Mesenchymal stem cell (in vitro differentiated cells and primary cell): ENCODE measurements at regions not wholly inside any gene's neighbourhood (a gene's known extent, or its start where the extent isn't known, plus 50 kb on each side); places are given as distances from the start of the nearest gene placed in this dataset.
"Not testable (repeated sequence)": the region's sequence is repeated elsewhere in the genome, so short reads cannot be mapped to it uniquely, and the experiment has no call there.

Experiments used
- DNase-seq: peaks from one replicate; pipeline ENCODE4 v3.0.0-alpha.2; 2013
- H2AFZ ChIP-seq: one replicate; pipeline ENCODE4 v1.6.1; 2013; ENCODE audit warnings: low read depth, mild to moderate bottlenecking, control low read depth, inconsistent platforms, low read length, moderate library complexity
- H2AK5ac ChIP-seq: 2 replicates; pipeline ENCODE4 v1.6.1; 2013; ENCODE audit warnings: low read length, moderate library complexity, mild to moderate bottlenecking, inconsistent platforms; ENCODE audit not compliant: severe bottlenecking
- H2BK120ac ChIP-seq: one replicate; pipeline ENCODE4 v1.6.1; 2013; ENCODE audit warnings: low read depth, mild to moderate bottlenecking, inconsistent platforms, low read length, moderate library complexity
- H2BK12ac ChIP-seq, 2 experiments: one replicate each; pipeline ENCODE4 v1.6.1; 2013; ENCODE audit warnings: inconsistent platforms in 2 of 2, low read length in 2 of 2, mild to moderate bottlenecking in 2 of 2, moderate library complexity in 2 of 2, control low read depth in 1 of 2
- H2BK15ac ChIP-seq: one replicate; pipeline ENCODE4 v1.6.1; 2013; ENCODE audit warnings: mild to moderate bottlenecking, low read depth, inconsistent platforms; ENCODE audit not compliant: poor library complexity, severe bottlenecking
- H2BK5ac ChIP-seq: 2 replicates; pipeline ENCODE4 v1.6.1; 2013; ENCODE audit warnings: low read depth, mild to moderate bottlenecking, low read length, control low read depth, inconsistent platforms; ENCODE audit not compliant: poor library complexity, severe bottlenecking
- H3K14ac ChIP-seq, 2 experiments: one replicate each; pipeline ENCODE4 v1.6.1; 2013; ENCODE audit warnings: inconsistent platforms in 2 of 2, low read length in 2 of 2, control low read depth in 1 of 2, mild to moderate bottlenecking in 1 of 2, moderate library complexity in 1 of 2
- H3K18ac ChIP-seq, 2 experiments: one replicate each; pipeline ENCODE4 v1.6.1; 2013; ENCODE audit warnings: inconsistent platforms in 2 of 2, low read length in 2 of 2, control low read depth in 1 of 2, low read depth in 1 of 2, mild to moderate bottlenecking in 1 of 2
- H3K23ac ChIP-seq, 2 experiments: one replicate each; pipeline ENCODE4 v1.6.1; 2013; ENCODE audit warnings: inconsistent platforms in 2 of 2, low read length in 2 of 2, mild to moderate bottlenecking in 2 of 2, moderate library complexity in 2 of 2, control low read depth in 1 of 2
- H3K27ac ChIP-seq: 2 replicates; pipeline ENCODE4 v1.5.1; 2013; ENCODE audit warnings: mild to moderate bottlenecking, moderate library complexity, low read length, control low read depth, inconsistent platforms; ENCODE audit not compliant: poor library complexity, severe bottlenecking
- H3K27me3 ChIP-seq, 2 experiments: 2 replicates each; pipeline versions ENCODE4 v1.6.1 to v1.7.0; 2013; ENCODE audit warnings: low read length in 2 of 2, mild to moderate bottlenecking in 2 of 2, moderate library complexity in 2 of 2, control low read depth in 1 of 2, inconsistent platforms in 1 of 2; ENCODE audit not compliant: control insufficient read depth in 1 of 2, insufficient read depth in 1 of 2
- H3K36me3 ChIP-seq, 2 experiments: 2 replicates each; pipeline versions ENCODE4 v1.6.1 to v1.7.0; 2013; ENCODE audit warnings: low read length in 2 of 2, control low read depth in 1 of 2, inconsistent platforms in 1 of 2, low read depth in 1 of 2, mild to moderate bottlenecking in 1 of 2; ENCODE audit not compliant: insufficient read depth in 2 of 2, control insufficient read depth in 1 of 2
- H3K4ac ChIP-seq, 2 experiments: one replicate each; pipeline ENCODE4 v1.6.1; 2013; ENCODE audit warnings: inconsistent platforms in 2 of 2, low read length in 2 of 2, mild to moderate bottlenecking in 2 of 2, moderate library complexity in 2 of 2, control low read depth in 1 of 2, low read depth in 1 of 2
- H3K4me1 ChIP-seq: 2 replicates; pipeline ENCODE4 v1.6.1; 2013; ENCODE audit warnings: low read depth, low read length, control low read depth; ENCODE audit not compliant: control insufficient read depth, insufficient read depth
- H3K4me2 ChIP-seq: 2 replicates; pipeline ENCODE4 v1.6.1; 2013; ENCODE audit warnings: low read length, mild to moderate bottlenecking, inconsistent platforms; ENCODE audit not compliant: poor library complexity, severe bottlenecking
- H3K4me3 ChIP-seq, 2 experiments: 2 replicates each; pipeline versions ENCODE4 v1.5.1 to v1.7.0; 2013; ENCODE audit warnings: low read length in 2 of 2, mild to moderate bottlenecking in 2 of 2, control low read depth in 1 of 2, low read depth in 1 of 2; ENCODE audit not compliant: insufficient read depth in 1 of 2
- H3K79me1 ChIP-seq: replicated peaks from 2 replicates; pipeline ENCODE4 v1.6.1; 2013; ENCODE audit warnings: mild to moderate bottlenecking, control low read depth, low read length, inconsistent platforms; ENCODE audit not compliant: poor library complexity, severe bottlenecking
- H3K9ac ChIP-seq: 2 replicates; pipeline ENCODE4 v1.7.0; 2013; ENCODE audit warnings: mild to moderate bottlenecking, low read length, moderate library complexity
- H3K9me3 ChIP-seq: 2 replicates; pipeline ENCODE4 v1.7.0; 2013; ENCODE audit warnings: mild to moderate bottlenecking, low read length; ENCODE audit not compliant: control insufficient read depth
- H4K8ac ChIP-seq: one replicate; pipeline ENCODE4 v1.6.1; 2013; ENCODE audit warnings: inconsistent platforms, mild to moderate bottlenecking, low read length, moderate library complexity
- H4K91ac ChIP-seq: one replicate; pipeline ENCODE4 v1.6.1; 2013; ENCODE audit warnings: mild to moderate bottlenecking, low read length, inconsistent platforms
- WGBS: methylation state at CpG from one replicate; pipeline ENCODE4 v1.1.7; 2013; ENCODE audit warnings: mixed read lengths; 5-methylcytosine and 5-hydroxymethylcytosine counted together

- Histone ChIP-seq H4K91ac (no peak overlapping the region), H3K27me3 (no peaks in the 10 kb centered on the region), H2BK120ac (no peak overlapping the region), H3K36me3 (no peaks in the 10 kb centered on the region), H3K4me1 (no peaks in the 10 kb centered on the region), H2AFZ (no peak overlapping the region), H3K9ac (no peak overlapping the region), H3K18ac (no peak overlapping the region), H3K9me3 (peaks cover 6% of the 10 kb centered on the region), H3K4me3 (no peak overlapping the region), H2BK15ac (no peak overlapping the region), H3K27ac (no peak overlapping the region), H3K79me1 (no peaks in the 10 kb centered on the region), H3K4me2 (no peak overlapping the region), H3K14ac (no peak overlapping the region), H2BK12ac (no peak overlapping the region), H3K23ac (no peak overlapping the region), H2BK5ac (no peak overlapping the region), H3K4ac (no peak overlapping the region), H4K8ac (no peak overlapping the region), H2AK5ac (no peak overlapping the region)
- DNase-seq, result no peak
- 80% methylated on average over 1 of the region's 1 CpG for WGBS
Measured at GRCh38 chr6:160818934-160819333, 116.9 kb downstream of the PLG start.

GRCh38 chr6:160820661-160821060, 118.6 kb downstream of the PLG start:
- H4K8ac ChIP-seq, H3K9ac ChIP-seq, H3K18ac ChIP-seq, H3K79me1 ChIP-seq, H3K36me3 ChIP-seq, H3K4me1 ChIP-seq, H2AK5ac ChIP-seq, DNase-seq, H3K4me2 ChIP-seq, H2BK5ac ChIP-seq, H3K23ac ChIP-seq, H3K14ac ChIP-seq, H2BK120ac ChIP-seq, H3K9me3 ChIP-seq, H2BK12ac ChIP-seq, H3K4me3 ChIP-seq, H3K4ac ChIP-seq, H2AFZ ChIP-seq, H3K27me3 ChIP-seq, H3K27ac ChIP-seq, H4K91ac ChIP-seq, H2BK15ac ChIP-seq: not testable (repeated sequence)
- 92% methylated on average over 8 of the region's 8 CpGs for whole genome bisulfite sequencing

- H3K9ac ChIP-seq, result no peak overlapping the region
- H3K14ac ChIP-seq, result no peak overlapping the region
- H4K8ac ChIP-seq, result no peak overlapping the region
Measured at GRCh38 chr6:160831739-160832138, 129.7 kb downstream of the PLG start.

GRCh38 chr6:160832422-160832821, 130.4 kb downstream of the PLG start:
- Histone ChIP-seq H3K14ac (no peak overlapping the region), H2AFZ (no peak overlapping the region), H3K4me2 (no peak overlapping the region), H4K8ac (no peak overlapping the region), H2BK12ac (no peak overlapping the region), H2BK5ac (no peak overlapping the region), H3K27me3 (no peaks in the 10 kb centered on the region), H3K27ac (no peak overlapping the region), H3K9me3 (no peaks in the 10 kb centered on the region), H4K91ac (no peak overlapping the region), H3K4me1 (no peaks in the 10 kb centered on the region), H3K4me3 (no peak overlapping the region), H3K36me3 (no peaks in the 10 kb centered on the region), H3K4ac (no peak overlapping the region), H2AK5ac (no peak overlapping the region), H2BK15ac (no peak overlapping the region), H3K9ac (no peak overlapping the region), H3K18ac (no peak overlapping the region), H3K79me1 (no peaks in the 10 kb centered on the region), H3K23ac (no peak overlapping the region), H2BK120ac (no peak overlapping the region)
- no CpG with 5 or more reads among the region's 2 CpGs for WGBS
- DNase-seq, result no peak

More at GRCh38 chr6:160831739-160832138, 129.7 kb downstream of the PLG start:
- Histone ChIP-seq H3K4me3 (no peak overlapping the region), H3K36me3 (no peaks in the 10 kb centered on the region), H3K27ac (no peak overlapping the region), H2BK5ac (no peak overlapping the region), H2AK5ac (no peak overlapping the region), H4K91ac (no peak overlapping the region), H3K4me2 (no peak overlapping the region), H2AFZ (no peak overlapping the region), H3K18ac (no peak overlapping the region), H2BK120ac (no peak overlapping the region), H3K4me1 (no peaks in the 10 kb centered on the region), H2BK12ac (no peak overlapping the region), H3K23ac (no peak overlapping the region), H3K27me3 (no peaks in the 10 kb centered on the region), H3K79me1 (no peaks in the 10 kb centered on the region), H3K9me3 (no peaks in the 10 kb centered on the region), H2BK15ac (no peak overlapping the region), H3K4ac (no peak overlapping the region)
- 44% methylated on average over 1 of the region's 1 CpG for WGBS
- DNase-seq, result no peak
